Gastrocnemius medialis (tissue), 4 donors: ENCODE measurements at regions not wholly inside any gene's neighbourhood (a gene's known extent, or its start where the extent isn't known, plus 50 kb on each side); places are given as distances from the start of the nearest gene placed in this dataset.

Source experiments
- ATAC-seq, 2 donors: fragments of 150-250 bp; one replicate each; pipeline ENCODE4 v1.9.1; 2016
- DNase-seq, 2 donors: peaks; one replicate each; pipeline ENCODE4 v3.0.0-alpha.2; 2019
- H3K27ac ChIP-seq, 4 donors: fragments of 200-600 bp; sonication (generic); 1 replicate in 1 of 4; 2 replicates in 3 of 4; pipeline ENCODE4 v1.5.1; 2016 to 2018; ENCODE audit warnings: mild to moderate bottlenecking in 2 of 4, moderate library complexity in 1 of 4
- H3K27me3 ChIP-seq, 3 donors: fragments of 200-600 bp; sonication (generic) in 2 of 3; 1 replicate in 1 of 3; 2 replicates in 2 of 3; pipeline versions ENCODE4 v1.5.1 to v1.6.0; 2016 to 2019; ENCODE audit warnings: mild to moderate bottlenecking in 1 of 3, moderate library complexity in 1 of 3
- H3K36me3 ChIP-seq, 2 donors: fragments of 200-600 bp; sonication (generic) in 1 of 2; one replicate each; pipeline ENCODE4 v1.5.1; 2017 to 2018
- H3K4me1 ChIP-seq, 2 donors: fragments of 200-600 bp; sonication (generic) in 1 of 2; one replicate each; pipeline ENCODE4 v1.5.1; 2016 to 2017; ENCODE audit warnings: mild to moderate bottlenecking in 2 of 2
- H3K4me3 ChIP-seq, 4 donors: fragments of 200-600 bp; sonication (generic) in 3 of 4; 1 replicate in 1 of 4; 2 replicates in 3 of 4; pipeline ENCODE4 v1.5.1; 2016 to 2019; ENCODE audit warnings: mild to moderate bottlenecking in 2 of 4
- H3K9me3 ChIP-seq, 3 donors: fragments of 200-600 bp; sonication (generic) in 2 of 3; 1 replicate in 1 of 3; 2 replicates in 2 of 3; pipeline ENCODE4 v1.5.1; 2016 to 2019
- CTCF ChIP-seq, 5 experiments: fragments of 450-650 bp in 3 of 5; fragments of 200-600 bp in 2 of 5; sonication (generic) in 2 of 5; IDR thresholded peaks in 4 of 5; conservative IDR thresholded peaks in 1 of 5; 1 replicate in 4 of 5; 2 replicates in 1 of 5; pipeline ENCODE4 v1.5.1; 2016 to 2019; ENCODE audit warnings: antibody characterized with exemption in 5 of 5, mild to moderate bottlenecking in 3 of 5, moderate library complexity in 3 of 5
- POLR2A ChIP-seq, 2 donors: fragments of 450-650 bp; IDR thresholded peaks; one replicate each; pipeline ENCODE4 v1.6.1; 2017; ENCODE audit warnings: antibody characterized with exemption in 2 of 2, mild to moderate bottlenecking in 2 of 2, moderate library complexity in 2 of 2
- in situ Hi-C, 4 donors: fragments of 200-750 bp; cut with MboI; loops; one replicate each; pipeline versions ENCODE4 v1.15.0 to v1.8.0; 2017; ENCODE audit warnings: low sequenced_read_pairs in 4 of 4
- intact Hi-C: fragments of 100-400 bp; cut with DNase I; formaldehyde crosslinking; loops from one replicate; pipeline ENCODE4 v1.15.1; 2023; ENCODE audit warnings: low total_unique reads

GRCh38 chr15:56530157-56530556 lies 65.2 kb upstream of the MNS1 start:
- Histone ChIP-seq H3K4me1 (peaks cover 0 to 5% of the 10 kb centered on the region in 2 donors), H3K27ac (no peak overlapping the region), H3K36me3 (no peaks in the 10 kb centered on the region), H3K9me3 (no peaks in the 10 kb centered on the region), H3K4me3 (no peak overlapping the region), H3K27me3 (no peaks in the 10 kb centered on the region)
- in situ Hi-C loops (no loop called here), intact Hi-C loops (no loop called here)
- no peak for ATAC-seq
- no peak for TF ChIP-seq POLR2A (IDR thresholded peaks at IDR 0.05)
- no peak for TF ChIP-seq CTCF (IDR thresholded peaks at IDR 0.05 in 4 of 5, conservative IDR thresholded peaks at IDR 0.05 in 1 of 5)
- no peak for DNase-seq

GRCh38 chr15:56528136-56528535 lies 63.2 kb upstream of the MNS1 start:
- Histone ChIP-seq H3K9me3 (no peaks in the 10 kb centered on the region), H3K27me3 (no peaks in the 10 kb centered on the region), H3K36me3 (no peaks in the 10 kb centered on the region), H3K4me3 (no peak overlapping the region), H3K27ac (no peak overlapping the region), H3K4me1 (peaks cover 0 to 5% of the 10 kb centered on the region in 2 donors)
- intact Hi-C loops (no loop called here), in situ Hi-C loops (no loop called here)
- DNase-seq = no peak
- no peak for ATAC-seq
- TF ChIP-seq CTCF (IDR thresholded peaks at IDR 0.05 in 4 of 5, conservative IDR thresholded peaks at IDR 0.05 in 1 of 5) (no peak), POLR2A (IDR thresholded peaks at IDR 0.05) (no peak)

- no peak for ATAC-seq
- in situ Hi-C loops = no loop called here
- H3K27me3 ChIP-seq = no peaks in the 10 kb centered on the region
These were observed 60.0 kb upstream of the MNS1 start for GRCh38 chr15:56524915-56525314.

DNA sequence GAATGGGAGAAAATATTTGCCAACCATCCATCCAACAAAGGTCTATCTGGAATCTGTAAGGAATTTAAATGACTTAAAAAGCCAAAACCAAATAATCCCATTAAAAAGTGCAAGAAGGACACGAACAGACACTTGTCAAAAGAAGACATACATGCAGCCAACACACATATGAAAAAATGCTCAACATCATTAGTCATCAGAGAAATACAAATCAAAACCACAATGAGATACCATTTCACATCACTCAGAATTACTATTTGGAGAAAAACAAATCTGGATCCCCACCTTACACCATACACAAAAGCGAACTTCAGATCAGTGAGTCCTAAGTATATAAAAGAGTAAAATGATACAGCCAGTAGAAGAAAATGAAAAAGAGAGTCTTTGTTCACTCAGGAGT lies 58.6 kb upstream of the MNS1 start:
- Histone ChIP-seq H3K27ac (no peak overlapping the region), H3K4me3 (no peak overlapping the region), H3K4me1 (no peaks in the 10 kb centered on the region), H3K9me3 (no peaks in the 10 kb centered on the region), H3K36me3 (no peaks in the 10 kb centered on the region), H3K27me3 (no peaks in the 10 kb centered on the region)
- DNase-seq (no peak), ATAC-seq (no peak)
- in situ Hi-C loops = no loop called here
- TF ChIP-seq CTCF (IDR thresholded peaks at IDR 0.05 in 4 of 5, conservative IDR thresholded peaks at IDR 0.05 in 1 of 5) (no peak), POLR2A (IDR thresholded peaks at IDR 0.05) (no peak)
- intact Hi-C loops = no loop called here

More at GRCh38 chr15:56524915-56525314, 60.0 kb upstream of the MNS1 start:
- Histone ChIP-seq H3K4me1 (no peaks in the 10 kb centered on the region), H3K4me3 (no peak overlapping the region), H3K36me3 (no peaks in the 10 kb centered on the region), H3K9me3 (no peaks in the 10 kb centered on the region), H3K27ac (no peak overlapping the region)
- DNase-seq = no peak
- TF ChIP-seq CTCF (IDR thresholded peaks at IDR 0.05 in 4 of 5, conservative IDR thresholded peaks at IDR 0.05 in 1 of 5) (no peak), POLR2A (IDR thresholded peaks at IDR 0.05) (no peak)
- intact Hi-C loops = no loop called here

- no peak for DNase-seq
- no peaks in the 10 kb centered on the region for H3K36me3 ChIP-seq
- H3K27me3 ChIP-seq = no peaks in the 10 kb centered on the region
- in situ Hi-C loops (no loop called here), intact Hi-C loops (no loop called here)
- no peaks in the 10 kb centered on the region for H3K4me1 ChIP-seq
- H3K4me3 ChIP-seq = no peak overlapping the region
- H3K9me3 ChIP-seq = no peaks in the 10 kb centered on the region
- no peak for TF ChIP-seq POLR2A (IDR thresholded peaks at IDR 0.05)
- no peak for TF ChIP-seq CTCF (IDR thresholded peaks at IDR 0.05 in 4 of 5, conservative IDR thresholded peaks at IDR 0.05 in 1 of 5)
- ATAC-seq = no peak
- H3K27ac ChIP-seq = no peak overlapping the region
These were observed 54.1 kb upstream of the MNS1 start for GRCh38 chr15:56519000-56519399.
